ENCODE measurements at regions not wholly inside any gene's neighbourhood (a gene's known extent, or its start where the extent isn't known, plus 50 kb on each side); places are given as distances from the start of the nearest gene placed in this dataset.

- no peak for DNase-seq
- Mint-ChIP-seq H3K4me3 (no peak overlapping the region), H3K9me3 (no peaks in the 10 kb centered on the region), H3K27ac (no peak overlapping the region), H3K27me3 (peaks cover 90% of the 10 kb centered on the region), H3K36me3 (ENCODE audit: low read depth) (no peaks in the 10 kb centered on the region), H3K4me1 (ENCODE audit: low read depth) (peaks cover 8% of the 10 kb centered on the region)
Measured at GRCh38 chrX:137425273-137425902, 140.5 kb upstream of the ZIC3 start.

GRCh38 chrX:137424679-137425078, 141.2 kb upstream of the ZIC3 start:
- Mint-ChIP-seq H3K4me1 (ENCODE audit: low read depth) (peaks cover 8% of the 10 kb centered on the region), H3K4me3 (no peak overlapping the region), H3K27me3 (peaks cover 91% of the 10 kb centered on the region), H3K27ac (no peak overlapping the region), H3K36me3 (ENCODE audit: low read depth) (no peaks in the 10 kb centered on the region), H3K9me3 (no peaks in the 10 kb centered on the region)
- DNase-seq, result no peak

GRCh38 chrX:137423241-137423640, 142.7 kb upstream of the ZIC3 start:
- no peaks in the 10 kb centered on the region for H3K9me3 Mint-ChIP-seq
- H3K27me3 Mint-ChIP-seq, result peaks cover 84% of the 10 kb centered on the region
- no peak overlapping the region for H3K4me3 Mint-ChIP-seq
- peaks cover 7% of the 10 kb centered on the region for H3K4me1 Mint-ChIP-seq (ENCODE audit: low read depth)
- no peaks in the 10 kb centered on the region for H3K36me3 Mint-ChIP-seq (ENCODE audit: low read depth)
- DNase-seq, result no peak
- no peak overlapping the region for H3K27ac Mint-ChIP-seq

GRCh38 chrX:137418086-137418485, 147.8 kb upstream of the ZIC3 start:
- Mint-ChIP-seq H3K27me3 (peaks cover 72% of the 10 kb centered on the region), H3K36me3 (ENCODE audit: low read depth) (no peaks in the 10 kb centered on the region), H3K9me3 (no peaks in the 10 kb centered on the region), H3K4me1 (ENCODE audit: low read depth) (no peaks in the 10 kb centered on the region), H3K4me3 (no peak overlapping the region), H3K27ac (no peak overlapping the region)
- DNase-seq, result no peak

- no peak for DNase-seq
- H3K4me1 Mint-ChIP-seq (ENCODE audit: low read depth), result no peaks in the 10 kb centered on the region
- no peak overlapping the region for H3K4me3 Mint-ChIP-seq
- no peak overlapping the region for H3K27ac Mint-ChIP-seq
- H3K9me3 Mint-ChIP-seq, result no peaks in the 10 kb centered on the region
- H3K27me3 Mint-ChIP-seq, result peaks cover 60% of the 10 kb centered on the region
- H3K36me3 Mint-ChIP-seq (ENCODE audit: low read depth), result no peaks in the 10 kb centered on the region
Measured at GRCh38 chrX:137413190-137413589, 152.7 kb upstream of the ZIC3 start.

GRCh38 chrX:137405449-137406140, 160.3 kb upstream of the ZIC3 start:
- H3K27me3 Mint-ChIP-seq, result peaks cover 39% of the 10 kb centered on the region
- H3K4me3 Mint-ChIP-seq, result no peak overlapping the region
- no peaks in the 10 kb centered on the region for H3K36me3 Mint-ChIP-seq (ENCODE audit: low read depth)
- H3K27ac Mint-ChIP-seq, result no peak overlapping the region
- H3K9me3 Mint-ChIP-seq, result no peaks in the 10 kb centered on the region
- no peak for DNase-seq
- no peaks in the 10 kb centered on the region for H3K4me1 Mint-ChIP-seq (ENCODE audit: low read depth)

- H3K27me3 Mint-ChIP-seq, result peaks cover 42% of the 10 kb centered on the region
- no peaks in the 10 kb centered on the region for H3K4me1 Mint-ChIP-seq (ENCODE audit: low read depth)
- H3K36me3 Mint-ChIP-seq (ENCODE audit: low read depth), result no peaks in the 10 kb centered on the region
- H3K9me3 Mint-ChIP-seq, result no peaks in the 10 kb centered on the region
- DNase-seq, result no peak
- H3K4me3 Mint-ChIP-seq, result no peak overlapping the region
- H3K27ac Mint-ChIP-seq, result no peak overlapping the region
Measured at GRCh38 chrX:137401092-137401491, 164.8 kb upstream of the ZIC3 start.

- Mint-ChIP-seq H3K27ac (no peak overlapping the region), H3K9me3 (peaks cover 2% of the 10 kb centered on the region), H3K27me3 (peaks cover 42% of the 10 kb centered on the region), H3K4me1 (ENCODE audit: low read depth) (no peaks in the 10 kb centered on the region), H3K4me3 (no peak overlapping the region), H3K36me3 (ENCODE audit: low read depth) (no peaks in the 10 kb centered on the region)
- DNase-seq, result no peak
Measured at GRCh38 chrX:137387646-137388045, 178.3 kb upstream of the ZIC3 start.

- no peaks in the 10 kb centered on the region for H3K36me3 Mint-ChIP-seq (ENCODE audit: low read depth)
- DNase-seq, result no peak
- no peak overlapping the region for H3K4me3 Mint-ChIP-seq
- no peaks in the 10 kb centered on the region for H3K9me3 Mint-ChIP-seq
- peaks cover 41% of the 10 kb centered on the region for H3K27me3 Mint-ChIP-seq
- no peak overlapping the region for H3K27ac Mint-ChIP-seq
- no peaks in the 10 kb centered on the region for H3K4me1 Mint-ChIP-seq (ENCODE audit: low read depth)
Measured at GRCh38 chrX:137366018-137366633, 199.8 kb upstream of the ZIC3 start.

- H3K4me1 Mint-ChIP-seq (ENCODE audit: low read depth), result no peaks in the 10 kb centered on the region
- peaks cover 52% of the 10 kb centered on the region for H3K27me3 Mint-ChIP-seq
- H3K4me3 Mint-ChIP-seq, result no peak overlapping the region
- no peak for DNase-seq
- H3K27ac Mint-ChIP-seq, result no peak overlapping the region
- no peaks in the 10 kb centered on the region for H3K36me3 Mint-ChIP-seq (ENCODE audit: low read depth)
- no peaks in the 10 kb centered on the region for H3K9me3 Mint-ChIP-seq
Measured at GRCh38 chrX:137363559-137363958, 202.4 kb upstream of the ZIC3 start.

GRCh38 chrX:137362583-137362982, 203.3 kb upstream of the ZIC3 start:
- Mint-ChIP-seq H3K4me1 (ENCODE audit: low read depth) (no peaks in the 10 kb centered on the region), H3K27me3 (peaks cover 52% of the 10 kb centered on the region), H3K27ac (no peak overlapping the region), H3K9me3 (no peaks in the 10 kb centered on the region), H3K4me3 (no peak overlapping the region), H3K36me3 (ENCODE audit: low read depth) (no peaks in the 10 kb centered on the region)
- no peak for DNase-seq

GRCh38 chrX:137354851-137355250, 211.1 kb upstream of the ZIC3 start:
- Mint-ChIP-seq H3K4me1 (ENCODE audit: low read depth) (no peaks in the 10 kb centered on the region), H3K27ac (no peak overlapping the region), H3K27me3 (peaks cover 39% of the 10 kb centered on the region), H3K9me3 (no peaks in the 10 kb centered on the region), H3K36me3 (ENCODE audit: low read depth) (no peaks in the 10 kb centered on the region), H3K4me3 (no peak overlapping the region)
- DNase-seq, result no peak

GRCh38 chrX:137353404-137353803, 212.5 kb upstream of the ZIC3 start:
- Mint-ChIP-seq H3K27me3 (peaks cover 34% of the 10 kb centered on the region), H3K27ac (no peak overlapping the region), H3K4me3 (no peak overlapping the region), H3K9me3 (no peaks in the 10 kb centered on the region), H3K4me1 (ENCODE audit: low read depth) (no peaks in the 10 kb centered on the region), H3K36me3 (ENCODE audit: low read depth) (no peaks in the 10 kb centered on the region)
- DNase-seq, result no peak

GRCh38 chrX:137352101-137352660, 213.7 kb upstream of the ZIC3 start:
- Mint-ChIP-seq H3K36me3 (ENCODE audit: low read depth) (no peaks in the 10 kb centered on the region), H3K27ac (no peak overlapping the region), H3K9me3 (no peaks in the 10 kb centered on the region), H3K27me3 (peaks cover 40% of the 10 kb centered on the region), H3K4me3 (no peak overlapping the region), H3K4me1 (ENCODE audit: low read depth) (no peaks in the 10 kb centered on the region)
- no peak for DNase-seq

- Mint-ChIP-seq H3K27me3 (peaks cover 22% of the 10 kb centered on the region), H3K4me1 (ENCODE audit: low read depth) (no peaks in the 10 kb centered on the region), H3K36me3 (ENCODE audit: low read depth) (no peaks in the 10 kb centered on the region), H3K9me3 (no peaks in the 10 kb centered on the region), H3K27ac (no peak overlapping the region), H3K4me3 (no peak overlapping the region)
- no peak for DNase-seq
Measured at GRCh38 chrX:137342969-137343368, 223.0 kb upstream of the ZIC3 start.

All from activated T-cell treated with anti-CD3 and anti-CD28 coated beads, Interleukin-2, amount 50 U/mL, for 24 hours (primary cell).